ENCODE measurements at regions not wholly inside any gene's neighbourhood (a gene's known extent, or its start where the extent isn't known, plus 50 kb on each side); places are given as distances from the start of the nearest gene placed in this dataset.
A peak's percentile ranks its signal among the peaks of the same experiment; 100 is the strongest.

DNA sequence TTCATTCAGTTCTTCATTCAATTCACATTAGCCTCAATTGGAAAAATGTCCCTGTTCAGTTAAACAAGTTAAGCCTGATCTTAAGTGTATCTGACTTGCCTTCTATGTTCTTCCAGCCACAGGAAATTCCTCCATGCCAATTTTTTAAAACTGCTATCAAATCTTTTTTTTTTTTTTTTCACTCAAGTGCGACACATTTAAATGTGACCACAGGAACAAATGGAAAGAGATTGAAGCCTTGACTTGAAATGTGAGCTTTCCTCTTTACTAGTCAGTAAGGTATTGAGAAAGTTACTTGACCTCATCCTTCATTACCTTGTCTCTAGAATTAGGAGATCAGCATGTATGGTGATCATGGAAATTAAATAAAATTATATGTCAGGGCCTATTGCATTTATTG lies 165.1 kb downstream of the SLIT2 start:
- H3K9ac ChIP-seq (ENCODE audit: low read length) = no peak overlapping the region
- TF ChIP-seq, protein P1, sequence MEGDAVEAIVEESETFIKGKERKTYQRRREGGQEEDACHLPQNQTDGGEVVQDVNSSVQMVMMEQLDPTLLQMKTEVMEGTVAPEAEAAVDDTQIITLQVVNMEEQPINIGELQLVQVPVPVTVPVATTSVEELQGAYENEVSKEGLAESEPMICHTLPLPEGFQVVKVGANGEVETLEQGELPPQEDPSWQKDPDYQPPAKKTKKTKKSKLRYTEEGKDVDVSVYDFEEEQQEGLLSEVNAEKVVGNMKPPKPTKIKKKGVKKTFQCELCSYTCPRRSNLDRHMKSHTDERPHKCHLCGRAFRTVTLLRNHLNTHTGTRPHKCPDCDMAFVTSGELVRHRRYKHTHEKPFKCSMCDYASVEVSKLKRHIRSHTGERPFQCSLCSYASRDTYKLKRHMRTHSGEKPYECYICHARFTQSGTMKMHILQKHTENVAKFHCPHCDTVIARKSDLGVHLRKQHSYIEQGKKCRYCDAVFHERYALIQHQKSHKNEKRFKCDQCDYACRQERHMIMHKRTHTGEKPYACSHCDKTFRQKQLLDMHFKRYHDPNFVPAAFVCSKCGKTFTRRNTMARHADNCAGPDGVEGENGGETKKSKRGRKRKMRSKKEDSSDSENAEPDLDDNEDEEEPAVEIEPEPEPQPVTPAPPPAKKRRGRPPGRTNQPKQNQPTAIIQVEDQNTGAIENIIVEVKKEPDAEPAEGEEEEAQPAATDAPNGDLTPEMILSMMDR (IDR thresholded peaks at IDR 0.05; ENCODE audit: low read length) = no peak
- no peak for TF ChIP-seq EZH2 (IDR thresholded peaks at IDR 0.05; ENCODE audit: borderline replicate concordance, low read length)
- H3K4me3 ChIP-seq (ENCODE audit: low read depth, low read length, poor library complexity, severe bottlenecking) = no peak overlapping the region
- no peak overlapping the region for H3K27ac ChIP-seq (ENCODE audit: low read depth, low read length, poor library complexity, severe bottlenecking)
- no peaks in the 10 kb centered on the region for H3K9me3 ChIP-seq (ENCODE audit: low read length)
- H2AFZ ChIP-seq (ENCODE audit: low read length) = no peak overlapping the region
- H3K27me3 ChIP-seq (ENCODE audit: insufficient read depth, low read length) = no peaks in the 10 kb centered on the region
- H3F3A ChIP-seq (ENCODE audit: insufficient read depth, low read length) = no peaks in the 10 kb centered on the region
- H4K20me1 ChIP-seq (ENCODE audit: insufficient read depth, low read length) = no peaks in the 10 kb centered on the region
- no peak overlapping the region for H3K4me2 ChIP-seq (ENCODE audit: low read length)
- H3K4me1 ChIP-seq (ENCODE audit: insufficient read depth, low read length, severe bottlenecking) = no peaks in the 10 kb centered on the region
- H3K9me2 ChIP-seq (ENCODE audit: low read depth, low read length) = no peaks in the 10 kb centered on the region
- no peaks in the 10 kb centered on the region for H3K79me2 ChIP-seq (ENCODE audit: insufficient read depth, low read length)
- no peaks in the 10 kb centered on the region for H3K36me3 ChIP-seq (ENCODE audit: insufficient read depth, low read length)

- Histone ChIP-seq H2AFZ (ENCODE audit: low read length) (no peak overlapping the region), H3F3A (ENCODE audit: insufficient read depth, low read length) (no peaks in the 10 kb centered on the region), H3K4me2 (ENCODE audit: low read length) (0 out of 2 replicates have a peak overlapping the region, but pooled peaks have one; percentile 9), H3K36me3 (ENCODE audit: insufficient read depth, low read length) (no peaks in the 10 kb centered on the region), H3K9me3 (ENCODE audit: low read length) (no peaks in the 10 kb centered on the region), H3K9me2 (ENCODE audit: low read depth, low read length) (no peaks in the 10 kb centered on the region), H4K20me1 (ENCODE audit: insufficient read depth, low read length) (no peaks in the 10 kb centered on the region), H3K27me3 (ENCODE audit: insufficient read depth, low read length) (no peaks in the 10 kb centered on the region), H3K9ac (ENCODE audit: low read length) (no peak overlapping the region), H3K4me3 (ENCODE audit: low read depth, low read length, poor library complexity, severe bottlenecking) (no peak overlapping the region), H3K4me1 (ENCODE audit: insufficient read depth, low read length, severe bottlenecking) (no peaks in the 10 kb centered on the region), H3K79me2 (ENCODE audit: insufficient read depth, low read length) (no peaks in the 10 kb centered on the region), H3K27ac (ENCODE audit: low read depth, low read length, poor library complexity, severe bottlenecking) (no peak overlapping the region)
- TF ChIP-seq, protein P1 (IDR thresholded peaks at IDR 0.05; ENCODE audit: low read length) = peak; percentile 37; the same call in 1 of the 2 replicates
- TF ChIP-seq EZH2 (IDR thresholded peaks at IDR 0.05; ENCODE audit: borderline replicate concordance, low read length) = no peak
These were observed 167.3 kb downstream of the SLIT2 start for GRCh38 chr4:20418861-20419451.

- no peak overlapping the region for H3K9ac ChIP-seq (ENCODE audit: low read length)
- H3K4me2 ChIP-seq (ENCODE audit: low read length) = no peak overlapping the region
- no peaks in the 10 kb centered on the region for H3F3A ChIP-seq (ENCODE audit: insufficient read depth, low read length)
- no peaks in the 10 kb centered on the region for H3K36me3 ChIP-seq (ENCODE audit: insufficient read depth, low read length)
- no peaks in the 10 kb centered on the region for H3K79me2 ChIP-seq (ENCODE audit: insufficient read depth, low read length)
- TF ChIP-seq, protein P1 (IDR thresholded peaks at IDR 0.05; ENCODE audit: low read length) = no peak
- TF ChIP-seq EZH2 (IDR thresholded peaks at IDR 0.05; ENCODE audit: borderline replicate concordance, low read length) = no peak
- H3K27me3 ChIP-seq (ENCODE audit: insufficient read depth, low read length) = no peaks in the 10 kb centered on the region
- H3K4me3 ChIP-seq (ENCODE audit: low read depth, low read length, poor library complexity, severe bottlenecking) = no peak overlapping the region
- no peak overlapping the region for H3K27ac ChIP-seq (ENCODE audit: low read depth, low read length, poor library complexity, severe bottlenecking)
- no peaks in the 10 kb centered on the region for H3K9me2 ChIP-seq (ENCODE audit: low read depth, low read length)
- no peak overlapping the region for H2AFZ ChIP-seq (ENCODE audit: low read length)
- no peaks in the 10 kb centered on the region for H4K20me1 ChIP-seq (ENCODE audit: insufficient read depth, low read length)
- H3K4me1 ChIP-seq (ENCODE audit: insufficient read depth, low read length, severe bottlenecking) = no peaks in the 10 kb centered on the region
- no peaks in the 10 kb centered on the region for H3K9me3 ChIP-seq (ENCODE audit: low read length)
These were observed 169.4 kb downstream of the SLIT2 start for GRCh38 chr4:20420916-20421602.

Data from OCI-LY1 (cell line).